A549 (cell line): ENCODE measurements at regions not wholly inside any gene's neighbourhood (a gene's known extent, or its start where the extent isn't known, plus 50 kb on each side); places are given as distances from the start of the nearest gene placed in this dataset.

Source experiments
- CEBPB ChIP-seq, 2 experiments: fragments of >200 bp in 1 of 2; sonication (Bioruptor Twin) in 1 of 2; formaldehyde crosslinking in 1 of 2; IDR thresholded peaks; 2 replicates each; pipeline ENCODE4 v1.6.1; 2012 to 2016
- CHD2 ChIP-seq: fragments of 150-350 bp; IDR thresholded peaks from 2 replicates; pipeline ENCODE4 v1.6.1; 2014; ENCODE audit warnings: low read length; ENCODE audit not compliant: partially characterized antibody
- CHD4 ChIP-seq: fragments of 200-600 bp; sonication (generic); IDR thresholded peaks from 2 replicates; pipeline ENCODE4 v1.6.1; 2016; ENCODE audit warnings: antibody characterized with exemption, mild to moderate bottlenecking, borderline replicate concordance
- CTCF ChIP-seq: fragments of >200 bp; sonication (Bioruptor Twin); formaldehyde crosslinking; IDR thresholded peaks from 3 replicates; pipeline ENCODE4 v1.5.1; 2016
- EP300 ChIP-seq, 2 experiments: fragments of >200 bp; sonication (Bioruptor Twin); formaldehyde crosslinking; IDR thresholded peaks; 2 replicates in 1 of 2; 3 replicates in 1 of 2; pipeline ENCODE4 v1.6.1; 2016 to 2017
- FOSB ChIP-seq: fragments of 250-450 bp; sonication (Bioruptor Pico); IDR thresholded peaks from 2 replicates; pipeline ENCODE4 v1.5.0; 2020; ENCODE audit warnings: mild to moderate bottlenecking, moderate library complexity
- HDAC2 ChIP-seq: fragments of 200-600 bp; sonication (generic); IDR thresholded peaks from 2 replicates; pipeline ENCODE4 v1.6.1; 2016
- MYC ChIP-seq: IDR thresholded peaks from 2 replicates; pipeline ENCODE4 v1.6.1; 2012; ENCODE audit warnings: mild to moderate bottlenecking, inconsistent platforms, low read length, improper control_type of control experiment, borderline replicate concordance
- NFE2L2 ChIP-seq: fragments of 150-350 bp; conservative IDR thresholded peaks from 2 replicates; pipeline ENCODE4 v1.6.1; 2014; ENCODE audit warnings: low read length
- POLR2A ChIP-seq: IDR thresholded peaks from 2 replicates; pipeline ENCODE4 v1.6.1; 2012; ENCODE audit warnings: mild to moderate bottlenecking, low read length
- RAD21 ChIP-seq, 2 experiments: fragments of >200 bp in 1 of 2; sonication (Bioruptor Twin) in 1 of 2; formaldehyde crosslinking in 1 of 2; IDR thresholded peaks in 1 of 2; conservative IDR thresholded peaks in 1 of 2; 2 replicates in 1 of 2; 3 replicates in 1 of 2; pipeline ENCODE4 v1.6.1; 2012 to 2018; ENCODE audit warnings: inconsistent platforms in 1 of 2
- TP53 ChIP-seq: fragments of 250-450 bp; sonication (Bioruptor Pico); IDR thresholded peaks from 2 replicates; pipeline ENCODE4 v1.5.0; 2021; ENCODE audit warnings: mild to moderate bottlenecking, moderate library complexity
- TF ChIP-seq, protein P1 (sequence below): fragments of 450-650 bp; IDR thresholded peaks from 2 replicates; pipeline ENCODE4 v1.6.1; 2014; ENCODE audit warnings: antibody characterized with exemption

DNA sequence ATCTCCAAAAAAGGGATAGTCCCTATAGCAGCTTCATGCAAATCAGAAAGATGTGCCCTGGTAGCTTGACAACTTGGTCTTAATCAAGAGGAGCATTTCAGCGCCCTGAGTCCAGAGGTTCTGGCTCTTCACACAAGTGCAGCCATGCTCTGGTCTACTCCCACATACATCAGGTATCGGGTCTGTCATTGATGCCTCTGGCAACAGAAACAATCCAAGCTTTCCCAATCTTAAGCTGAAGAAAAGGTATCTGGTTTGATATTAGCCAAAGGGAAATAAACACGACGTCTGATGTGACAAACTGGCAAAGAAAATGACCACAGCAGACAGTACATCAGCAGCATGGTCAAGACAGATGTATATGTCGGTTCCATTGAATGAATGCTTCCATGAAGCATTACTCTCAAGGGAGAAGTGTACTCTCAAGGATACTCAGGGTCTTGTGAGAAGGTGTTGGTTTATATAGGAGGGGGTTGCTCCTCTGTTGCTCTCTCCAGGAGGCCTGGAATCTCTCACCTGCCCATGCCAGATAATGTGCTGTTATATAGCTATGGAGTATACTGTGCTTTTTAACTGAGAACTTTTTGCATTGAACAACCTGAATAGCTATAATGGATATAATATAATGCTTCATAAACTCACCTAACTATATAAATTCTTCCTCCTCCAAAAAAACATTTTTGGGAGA lies 879.6 kb upstream of the PCDH10 start:
- no peak for TF ChIP-seq POLR2A
- no peak for TF ChIP-seq RAD21 (conservative IDR thresholded peaks at IDR 0.05 in 1 of 2, IDR thresholded peaks at IDR 0.05 in 1 of 2)
- TF ChIP-seq CTCF: no peak
- TF ChIP-seq TP53 (CRISPR knock-in tag): no peak
- no peak for TF ChIP-seq HDAC2
- TF ChIP-seq, protein P1, sequence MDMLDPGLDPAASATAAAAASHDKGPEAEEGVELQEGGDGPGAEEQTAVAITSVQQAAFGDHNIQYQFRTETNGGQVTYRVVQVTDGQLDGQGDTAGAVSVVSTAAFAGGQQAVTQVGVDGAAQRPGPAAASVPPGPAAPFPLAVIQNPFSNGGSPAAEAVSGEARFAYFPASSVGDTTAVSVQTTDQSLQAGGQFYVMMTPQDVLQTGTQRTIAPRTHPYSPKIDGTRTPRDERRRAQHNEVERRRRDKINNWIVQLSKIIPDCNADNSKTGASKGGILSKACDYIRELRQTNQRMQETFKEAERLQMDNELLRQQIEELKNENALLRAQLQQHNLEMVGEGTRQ: no peak
- no peak for TF ChIP-seq NFE2L2
- TF ChIP-seq CHD2: no peak
- TF ChIP-seq FOSB: no peak
- TF ChIP-seq EP300 (IDR thresholded peaks at IDR 0.05): no peak
- no peak for TF ChIP-seq CHD4
- no peak for TF ChIP-seq CEBPB (IDR thresholded peaks at IDR 0.05)
- TF ChIP-seq MYC: no peak
